HPDE6-E6E7 (cell line): ENCODE measurements at regions not wholly inside any gene's neighbourhood (a gene's known extent, or its start where the extent isn't known, plus 50 kb on each side); places are given as distances from the start of the nearest gene placed in this dataset.

Experiments
- DNase-seq: peaks from one replicate; pipeline ENCODE4 v3.0.0; 2011; ENCODE audit warnings: missing footprints; ENCODE audit errors: extremely low spot score

DNA sequence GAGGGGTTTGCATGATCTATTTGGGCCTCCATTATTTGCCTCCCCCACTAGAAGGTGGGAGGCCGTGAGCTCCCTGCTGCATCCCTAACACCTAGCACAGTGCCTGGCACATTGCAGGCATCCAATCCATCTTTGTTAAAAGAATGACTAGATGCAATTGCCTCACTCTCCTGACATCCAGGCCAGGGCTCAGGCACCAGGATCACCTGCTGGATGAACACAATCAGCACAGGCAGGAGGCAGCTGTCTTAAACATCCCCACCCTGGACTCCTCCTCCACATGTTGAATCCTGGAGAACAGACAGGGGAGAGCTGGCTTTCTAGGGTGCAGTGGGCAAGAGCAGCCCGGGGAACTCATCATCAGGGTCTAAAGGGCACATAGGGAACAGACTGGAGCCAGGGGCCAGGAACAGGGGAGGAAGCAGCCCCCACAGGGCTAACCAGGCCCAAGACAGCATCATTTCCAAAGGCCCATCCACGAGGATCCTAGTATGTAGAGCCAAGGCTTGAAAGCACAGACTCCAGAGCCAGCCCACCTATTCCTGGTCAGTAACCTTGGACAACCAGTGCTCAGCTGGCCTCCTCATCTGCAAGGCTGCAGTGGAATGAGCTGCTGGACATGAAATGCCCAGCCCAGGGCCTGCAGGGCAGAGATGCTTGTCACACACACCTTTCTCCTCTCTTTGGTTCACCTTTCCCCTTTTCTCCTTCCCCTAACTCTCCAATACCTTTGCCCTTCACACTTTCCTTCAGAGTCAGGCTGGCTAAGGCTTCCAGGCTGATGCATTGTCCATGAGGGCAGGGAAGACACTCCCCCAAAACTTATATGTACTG, 254.4 kb upstream of the TLE3 start:
- no peak for DNase-seq

GRCh38 chr15:70351391-70351790, 253.7 kb upstream of the TLE3 start:
- no peak for DNase-seq

DNA sequence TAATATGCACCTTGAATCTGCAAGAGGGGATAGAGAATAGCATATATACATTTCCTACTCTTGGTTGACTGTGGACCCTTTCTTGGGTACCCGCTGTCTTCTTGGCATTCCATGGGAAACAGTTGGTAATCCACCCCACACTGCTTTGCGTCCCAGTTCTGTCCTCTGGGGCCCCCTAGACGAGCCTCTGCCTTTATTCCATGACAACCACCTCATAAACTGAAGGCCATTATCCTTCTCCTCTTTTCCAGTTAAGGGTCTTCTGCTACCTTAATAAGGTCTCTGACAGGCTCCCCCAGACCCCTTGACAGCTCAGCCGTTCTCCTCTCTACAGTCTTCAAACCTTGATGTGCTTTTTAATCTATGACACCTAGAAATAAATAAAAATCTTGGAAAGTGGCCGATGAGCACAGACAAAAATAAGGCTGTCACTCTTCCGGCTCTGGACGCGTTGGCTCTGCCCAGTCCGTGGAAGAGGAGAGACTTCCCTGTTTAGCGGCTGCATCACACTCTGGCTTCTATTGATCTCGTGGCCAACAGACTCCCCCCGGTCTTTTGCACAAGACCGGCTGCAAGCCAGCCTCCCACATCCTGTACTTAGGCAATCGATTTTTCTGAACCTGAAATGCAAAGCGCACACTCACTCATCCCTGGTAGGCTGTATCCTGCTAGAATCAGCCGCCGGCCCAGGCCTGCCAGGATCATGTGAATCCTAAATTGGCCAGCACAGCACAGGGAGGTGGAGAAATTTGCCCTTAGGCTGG, 251.0 kb upstream of the TLE3 start:
- no peak for DNase-seq

- no peak for DNase-seq
Measured at GRCh38 chr15:70348226-70348543, 250.5 kb upstream of the TLE3 start.

DNA sequence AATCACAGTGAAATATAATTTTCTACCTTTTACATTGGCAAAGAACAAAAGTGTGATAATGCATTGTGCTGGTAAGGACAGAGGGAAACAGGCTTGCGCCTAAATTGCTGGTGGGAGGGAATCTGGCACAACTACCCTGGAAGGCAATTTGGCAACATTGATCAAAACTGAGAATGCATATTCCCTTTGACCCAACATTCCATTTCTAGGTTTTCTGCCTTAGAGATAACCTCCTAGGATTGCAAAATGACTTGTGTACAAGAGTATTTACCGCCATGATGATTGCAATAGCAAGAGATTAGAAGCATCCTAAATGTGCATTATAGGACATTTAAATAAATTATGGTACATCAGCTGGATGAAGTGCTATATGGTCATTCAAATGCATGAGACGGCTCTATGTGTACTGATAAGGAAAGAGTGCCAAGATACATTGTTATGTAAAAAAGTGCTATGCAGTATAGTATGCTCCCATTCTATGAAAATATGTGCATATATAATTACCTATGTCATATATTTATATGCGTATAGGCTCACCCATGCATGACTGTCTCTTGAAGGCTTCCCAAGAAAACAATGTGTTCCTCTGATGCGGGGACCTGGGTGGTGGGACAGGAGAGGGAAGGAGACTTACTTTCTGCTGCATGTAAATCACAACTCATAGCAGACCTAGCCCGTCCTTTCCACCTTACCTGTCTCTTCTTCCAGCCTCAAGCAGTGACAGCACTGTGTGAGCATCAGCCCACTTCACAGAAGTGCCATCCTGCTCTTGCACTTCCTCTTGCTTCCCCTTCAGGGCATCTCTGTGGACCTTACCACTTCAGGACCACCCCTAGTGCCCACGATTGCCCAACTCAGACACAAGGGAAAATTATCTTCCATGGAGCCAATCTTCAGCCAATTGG, 249.9 kb upstream of the TLE3 start:
- DNase-seq, result no peak

DNA sequence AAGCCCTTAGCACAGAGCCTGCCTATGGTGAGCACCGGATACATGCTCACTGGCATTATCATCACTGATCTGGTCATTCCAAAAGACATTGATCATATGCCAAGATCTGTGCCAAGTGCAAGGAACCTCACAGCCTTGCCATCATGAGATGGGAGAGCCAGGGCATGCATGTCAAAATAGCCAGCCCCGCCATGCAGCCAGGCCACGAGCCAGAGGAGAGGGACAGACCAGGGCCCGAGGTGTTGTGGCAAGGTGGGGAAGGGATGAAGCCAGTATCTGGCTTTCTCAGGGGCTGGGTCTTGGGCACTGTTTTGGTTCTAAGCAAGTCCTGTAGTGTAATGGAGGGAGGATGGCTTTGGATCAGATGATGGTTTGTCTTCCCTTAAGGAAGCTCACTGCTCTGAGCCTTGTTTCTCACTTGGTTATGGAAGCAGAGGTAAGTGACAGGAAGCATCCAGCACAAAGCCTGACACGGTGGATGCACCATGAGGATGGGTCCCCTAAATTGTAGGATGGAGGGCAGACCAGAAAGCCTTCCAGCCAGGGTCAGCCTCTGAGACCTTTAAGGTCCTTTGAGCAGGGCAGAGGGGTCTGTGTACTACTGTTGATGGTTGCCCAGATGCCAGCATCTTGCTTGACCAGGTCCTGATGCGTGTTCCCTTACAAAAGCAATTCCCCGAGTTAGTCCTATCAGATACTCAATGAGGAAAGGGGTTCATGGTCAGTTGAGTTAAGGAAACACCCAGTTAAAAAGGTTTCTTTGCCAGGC, 247.7 kb upstream of the TLE3 start:
- no peak for DNase-seq

- DNase-seq, result no peak
Measured at GRCh38 chr15:70344666-70345065, 246.9 kb upstream of the TLE3 start.

GRCh38 chr15:70343961-70344621, 246.4 kb upstream of the TLE3 start:
- no peak for DNase-seq

DNA sequence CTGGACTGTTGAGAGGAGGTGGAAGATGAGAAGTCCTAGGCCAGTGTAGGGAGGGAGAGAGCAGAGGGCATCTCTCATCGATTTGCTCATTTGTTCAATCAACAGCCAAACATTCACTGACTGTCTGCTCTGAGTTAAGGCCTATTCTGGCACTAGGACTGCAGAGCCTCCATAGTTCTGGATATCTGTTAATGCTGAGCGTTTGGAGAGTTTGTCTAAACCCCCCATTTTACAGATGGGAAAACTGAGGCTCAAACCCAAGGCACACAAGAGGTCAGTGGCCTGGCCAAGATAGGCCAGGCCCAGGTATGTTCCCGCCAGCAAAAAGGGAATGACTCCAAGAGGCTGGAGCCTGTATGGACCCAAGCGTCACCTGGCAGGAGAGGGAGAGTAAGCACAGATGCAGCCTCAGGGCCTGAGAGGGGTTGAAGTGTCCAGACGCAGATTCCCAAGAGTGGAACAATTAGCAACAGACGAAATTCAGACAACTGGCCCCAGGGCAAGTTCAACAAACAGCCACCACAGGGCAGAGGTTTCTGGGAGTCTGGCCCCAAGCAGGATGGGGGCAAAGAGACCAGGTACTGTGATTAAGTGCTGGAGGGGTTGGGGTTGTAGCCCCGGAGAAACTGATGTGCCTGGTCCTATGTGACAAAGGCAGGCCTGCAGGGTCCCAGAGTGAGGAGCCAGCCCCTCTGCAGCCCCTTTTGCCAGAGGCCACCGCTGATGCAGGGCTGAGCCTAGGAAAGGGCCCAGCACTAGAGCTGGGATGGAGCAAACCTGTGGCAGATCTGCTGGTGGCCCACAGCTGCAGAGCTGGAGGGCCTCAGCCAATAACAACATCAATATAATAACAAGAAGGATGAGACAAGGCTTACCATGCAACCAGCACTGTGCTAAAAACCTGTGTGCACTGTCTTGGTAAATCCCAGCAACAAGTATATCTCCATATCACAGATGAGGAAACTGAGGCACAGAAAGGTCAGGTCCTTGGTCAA, 245.1 kb upstream of the TLE3 start:
- no peak for DNase-seq

- no peak for DNase-seq
Measured at GRCh38 chr15:70342141-70342540, 244.4 kb upstream of the TLE3 start.

GRCh38 chr15:70341566-70341965, 243.8 kb upstream of the TLE3 start:
- DNase-seq, result no peak

DNA sequence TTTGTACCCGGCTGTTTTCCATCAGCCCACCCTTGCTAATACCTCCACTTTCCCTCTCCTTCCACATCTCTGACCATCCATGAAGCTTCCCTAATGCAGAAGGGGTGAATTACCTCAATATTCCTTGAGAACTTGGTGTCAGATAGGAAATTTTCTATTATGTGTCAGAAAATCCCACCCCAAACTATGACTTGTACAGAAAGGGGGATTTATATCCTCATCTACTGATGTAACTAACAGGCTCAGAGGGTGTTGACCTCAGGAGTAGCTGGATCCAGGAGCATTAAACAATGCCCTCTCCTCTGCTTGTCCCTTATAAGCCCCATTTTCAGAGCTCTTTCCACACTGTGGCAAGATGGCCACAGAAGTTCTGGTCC, 242.8 kb upstream of the TLE3 start:
- no peak for DNase-seq

GRCh38 chr15:70339571-70340493, 242.1 kb upstream of the TLE3 start:
- no peak for DNase-seq

DNA sequence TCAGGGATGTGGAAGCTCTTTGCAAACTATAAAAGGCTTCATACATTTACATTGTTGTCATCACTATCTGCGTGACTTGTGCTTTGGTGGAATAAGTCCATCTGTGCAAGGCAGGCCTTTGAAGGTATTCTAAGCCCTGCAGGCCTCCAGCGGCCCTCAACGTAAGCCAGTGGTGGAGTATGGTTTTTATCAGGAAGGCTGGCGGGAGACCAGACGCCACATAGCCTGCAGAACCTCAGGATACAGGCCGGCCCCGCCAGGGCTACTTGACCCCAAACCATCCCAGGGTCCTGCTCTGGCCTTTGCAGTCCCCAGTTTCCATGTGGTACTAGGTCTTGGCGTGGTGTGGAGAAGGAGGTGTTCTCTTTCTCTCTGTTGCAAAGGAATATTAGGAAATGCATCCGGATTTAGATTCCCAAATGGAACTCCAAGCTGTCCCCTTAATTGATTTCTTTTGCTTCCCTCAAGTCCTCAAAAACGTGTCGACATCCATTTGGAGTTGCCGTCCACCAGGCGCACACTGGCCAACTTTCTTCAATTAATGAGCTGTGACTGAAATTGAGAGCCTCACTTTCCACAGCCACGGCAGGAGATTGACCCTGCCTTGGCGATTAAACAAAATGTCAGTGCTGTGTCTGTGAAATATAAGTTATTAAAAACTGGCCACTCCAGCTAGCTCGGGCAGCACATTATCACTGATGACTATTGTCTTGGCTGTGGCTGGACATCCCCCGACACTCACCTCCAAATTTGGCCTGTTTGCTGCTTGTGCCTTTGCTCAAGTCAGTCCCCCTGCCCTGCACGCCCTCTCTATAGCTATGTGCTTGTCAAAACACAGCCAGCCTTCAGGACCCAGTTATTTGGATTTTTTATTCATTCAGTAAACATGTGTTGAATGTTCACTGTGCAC, 239.8 kb upstream of the TLE3 start:
- no peak for DNase-seq

- no peak for DNase-seq
Measured at GRCh38 chr15:70336425-70337009, 238.8 kb upstream of the TLE3 start.

DNA sequence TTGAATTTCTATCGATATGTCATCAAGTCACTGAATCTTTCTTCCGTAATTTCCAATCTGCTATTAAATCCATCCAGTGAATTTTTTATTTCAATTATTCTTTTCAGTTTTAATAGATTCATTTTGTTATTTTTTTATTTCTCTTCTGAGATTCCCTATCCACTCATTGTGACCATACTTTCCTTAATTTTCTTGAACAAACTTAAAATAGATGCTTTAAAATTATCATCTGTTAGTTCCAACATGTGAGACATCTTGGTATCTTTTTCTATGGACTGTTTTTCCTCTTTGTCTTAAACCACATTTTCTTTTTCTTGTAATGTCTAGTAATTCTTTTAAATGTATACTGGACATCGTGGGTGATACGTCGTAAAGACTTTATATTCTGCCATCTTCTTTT, 236.6 kb upstream of the TLE3 start:
- no peak for DNase-seq

GRCh38 chr15:70329179-70329578, 231.5 kb upstream of the TLE3 start:
- DNase-seq, result no peak
